ENCODE measurements at regions not wholly inside any gene's neighbourhood (a gene's known extent, or its start where the extent isn't known, plus 50 kb on each side); places are given as distances from the start of the nearest gene placed in this dataset.

DNA sequence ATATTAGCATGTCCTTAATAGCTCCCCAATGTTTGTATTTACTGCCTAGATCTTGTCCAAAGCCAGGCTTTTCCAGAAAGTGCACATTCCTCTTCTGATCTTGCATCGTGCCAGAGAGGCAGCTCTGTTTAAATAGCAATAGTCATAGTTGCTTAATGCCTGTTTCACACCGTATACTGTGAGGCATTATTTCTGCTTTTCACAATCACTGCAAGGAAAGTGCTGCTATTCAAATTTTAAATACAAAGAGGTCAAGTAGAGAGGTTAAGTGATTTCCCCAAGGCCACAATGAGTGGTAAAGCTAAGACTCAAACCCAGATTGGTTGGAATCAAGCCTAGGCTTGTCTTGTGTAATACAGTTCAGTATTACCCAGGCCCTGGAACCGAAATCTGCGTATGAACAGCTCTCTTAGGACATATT lies 153.6 kb downstream of the SNX18 start:
- no peaks in the 10 kb centered on the region for H3K79me2 ChIP-seq (ENCODE audit: insufficient read depth, low read depth, low read length)
- H3K36me3 ChIP-seq (ENCODE audit: insufficient read depth, low read length), result no peaks in the 10 kb centered on the region
- H3K4me1 ChIP-seq (ENCODE audit: insufficient read depth, low read length, poor library complexity, severe bottlenecking), result no peaks in the 10 kb centered on the region
- no peak for TF ChIP-seq EZH2phosphoT487 (IDR thresholded peaks at IDR 0.05; ENCODE audit: borderline replicate concordance, low read depth, low read length)
- TF ChIP-seq, protein P1, sequence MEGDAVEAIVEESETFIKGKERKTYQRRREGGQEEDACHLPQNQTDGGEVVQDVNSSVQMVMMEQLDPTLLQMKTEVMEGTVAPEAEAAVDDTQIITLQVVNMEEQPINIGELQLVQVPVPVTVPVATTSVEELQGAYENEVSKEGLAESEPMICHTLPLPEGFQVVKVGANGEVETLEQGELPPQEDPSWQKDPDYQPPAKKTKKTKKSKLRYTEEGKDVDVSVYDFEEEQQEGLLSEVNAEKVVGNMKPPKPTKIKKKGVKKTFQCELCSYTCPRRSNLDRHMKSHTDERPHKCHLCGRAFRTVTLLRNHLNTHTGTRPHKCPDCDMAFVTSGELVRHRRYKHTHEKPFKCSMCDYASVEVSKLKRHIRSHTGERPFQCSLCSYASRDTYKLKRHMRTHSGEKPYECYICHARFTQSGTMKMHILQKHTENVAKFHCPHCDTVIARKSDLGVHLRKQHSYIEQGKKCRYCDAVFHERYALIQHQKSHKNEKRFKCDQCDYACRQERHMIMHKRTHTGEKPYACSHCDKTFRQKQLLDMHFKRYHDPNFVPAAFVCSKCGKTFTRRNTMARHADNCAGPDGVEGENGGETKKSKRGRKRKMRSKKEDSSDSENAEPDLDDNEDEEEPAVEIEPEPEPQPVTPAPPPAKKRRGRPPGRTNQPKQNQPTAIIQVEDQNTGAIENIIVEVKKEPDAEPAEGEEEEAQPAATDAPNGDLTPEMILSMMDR (conservative IDR thresholded peaks at IDR 0.05; ENCODE audit: low read length), result no peak
- no peak overlapping the region for H3K4me3 ChIP-seq (ENCODE audit: low read depth, low read length, poor library complexity, severe bottlenecking)
- H3K9me2 ChIP-seq (ENCODE audit: insufficient read depth, low read length), result no peaks in the 10 kb centered on the region
- no peak overlapping the region for H2AFZ ChIP-seq (ENCODE audit: low read length)
- H3K9me3 ChIP-seq (ENCODE audit: low read length), result peaks cover 20% of the 10 kb centered on the region
- H4K20me1 ChIP-seq (ENCODE audit: insufficient read depth, low read length), result no peaks in the 10 kb centered on the region
- no peak overlapping the region for H3K4me2 ChIP-seq (ENCODE audit: low read length)
- intact Hi-C loops (cut with micrococcal nuclease; ENCODE audit: unreplicated experiment), result no loop called here
- no peak for DNase-seq (ENCODE audit: low spot score)
- CTCF ChIA-PET (ENCODE audit: unreplicated experiment), result no interaction called here
- POLR2A ChIA-PET, result interaction anchor here (0.8 to 1.6 kb wide), 2 partner anchors 30 to 133 kb away, joined by 3 to 4 read pairs; no protein-coding TSS in a partner anchor
- BruUV-seq (replicated peaks), result no TSS peak
- H3K27ac ChIP-seq (ENCODE audit: low read depth, low read length, poor library complexity, severe bottlenecking), result no peak overlapping the region

DNA sequence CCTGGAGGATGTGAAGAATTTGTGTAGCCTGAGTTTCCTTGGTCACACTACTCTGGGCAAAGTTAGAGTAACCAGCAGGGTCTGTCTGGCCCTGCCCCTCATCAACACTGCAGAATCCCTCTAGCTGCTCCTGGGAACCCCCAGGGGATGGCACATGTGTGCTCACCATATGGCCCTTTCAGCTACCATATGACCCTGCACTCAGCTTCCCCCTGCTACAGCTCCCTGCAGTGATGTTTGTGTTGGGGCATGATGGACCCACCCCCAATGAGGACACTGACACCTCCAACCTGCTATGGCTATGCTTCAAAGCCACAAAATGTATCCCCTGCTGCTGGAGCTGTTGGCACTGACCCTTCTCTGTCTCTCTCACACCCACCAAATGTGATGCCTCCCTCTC lies 152.7 kb downstream of the SNX18 start:
- H3K9me2 ChIP-seq (ENCODE audit: insufficient read depth, low read length), result no peaks in the 10 kb centered on the region
- ChIA-PET POLR2A (interaction anchor here (0.8 to 1.6 kb wide), 3 partner anchors 11 to 132 kb away, joined by 3 to 5 read pairs (median 4); no protein-coding TSS in a partner anchor), CTCF (ENCODE audit: unreplicated experiment) (no interaction called here)
- no peaks in the 10 kb centered on the region for H4K20me1 ChIP-seq (ENCODE audit: insufficient read depth, low read length)
- intact Hi-C loops (cut with micrococcal nuclease; ENCODE audit: unreplicated experiment), result no loop called here
- H3K27ac ChIP-seq (ENCODE audit: low read depth, low read length, poor library complexity, severe bottlenecking), result no peak overlapping the region
- no peak for DNase-seq (ENCODE audit: low spot score)
- TF ChIP-seq EZH2phosphoT487 (IDR thresholded peaks at IDR 0.05; ENCODE audit: borderline replicate concordance, low read depth, low read length), result no peak
- TF ChIP-seq, protein P1 (conservative IDR thresholded peaks at IDR 0.05; ENCODE audit: low read length), result no peak
- no peaks in the 10 kb centered on the region for H3K4me1 ChIP-seq (ENCODE audit: insufficient read depth, low read length, poor library complexity, severe bottlenecking)
- no peaks in the 10 kb centered on the region for H3K79me2 ChIP-seq (ENCODE audit: insufficient read depth, low read depth, low read length)
- H3K36me3 ChIP-seq (ENCODE audit: insufficient read depth, low read length), result no peaks in the 10 kb centered on the region
- H3K9me3 ChIP-seq (ENCODE audit: low read length), result peaks cover 20% of the 10 kb centered on the region
- H3K4me3 ChIP-seq (ENCODE audit: low read depth, low read length, poor library complexity, severe bottlenecking), result no peak overlapping the region
- H3K4me2 ChIP-seq (ENCODE audit: low read length), result no peak overlapping the region
- no TSS peak for BruUV-seq (replicated peaks)
- no peak overlapping the region for H2AFZ ChIP-seq (ENCODE audit: low read length)

DNA sequence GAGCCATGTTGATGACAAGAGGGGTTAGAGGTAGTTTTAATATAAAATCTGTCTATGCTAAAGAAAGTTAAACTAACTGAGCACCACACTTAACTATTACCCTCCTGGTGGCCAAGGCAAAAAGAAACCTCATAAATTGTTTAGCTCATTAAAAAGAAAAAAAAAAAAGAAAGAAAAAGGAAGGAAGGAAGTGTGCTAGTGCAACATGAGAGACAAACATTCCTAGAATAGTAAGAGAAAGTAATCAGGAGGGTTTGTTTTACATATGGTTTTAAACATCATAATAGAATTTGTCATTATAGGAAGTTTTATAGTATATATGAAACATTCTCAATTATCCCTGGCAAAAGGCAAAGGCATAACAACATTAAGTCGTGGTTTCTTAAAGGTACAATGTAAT lies 152.3 kb downstream of the SNX18 start:
- Histone ChIP-seq H3K4me3 (ENCODE audit: low read depth, low read length, poor library complexity, severe bottlenecking) (no peak overlapping the region), H3K9me3 (ENCODE audit: low read length) (peaks cover 20% of the 10 kb centered on the region), H3K4me1 (ENCODE audit: insufficient read depth, low read length, poor library complexity, severe bottlenecking) (no peaks in the 10 kb centered on the region), H3K27ac (ENCODE audit: low read depth, low read length, poor library complexity, severe bottlenecking) (no peak overlapping the region), H3K79me2 (ENCODE audit: insufficient read depth, low read depth, low read length) (no peaks in the 10 kb centered on the region), H3K36me3 (ENCODE audit: insufficient read depth, low read length) (no peaks in the 10 kb centered on the region), H2AFZ (ENCODE audit: low read length) (no peak overlapping the region), H4K20me1 (ENCODE audit: insufficient read depth, low read length) (no peaks in the 10 kb centered on the region), H3K4me2 (ENCODE audit: low read length) (no peak overlapping the region), H3K9me2 (ENCODE audit: insufficient read depth, low read length) (no peaks in the 10 kb centered on the region)
- DNase-seq (ENCODE audit: low spot score), result no peak
- TF ChIP-seq EZH2phosphoT487 (IDR thresholded peaks at IDR 0.05; ENCODE audit: borderline replicate concordance, low read depth, low read length), result no peak
- TF ChIP-seq, protein P1 (conservative IDR thresholded peaks at IDR 0.05; ENCODE audit: low read length), result no peak
- CTCF ChIA-PET (ENCODE audit: unreplicated experiment), result interaction anchor here (0.6 kb wide), 1 partner anchor 191 kb away, joined by 3 read pairs; no protein-coding TSS in a partner anchor
- POLR2A ChIA-PET, result interaction anchor here (0.6 to 0.9 kb wide), 4 partner anchors 10 to 500 kb away, joined by 3 to 5 read pairs (median 4); no protein-coding TSS in a partner anchor
- BruUV-seq (replicated peaks), result no TSS peak
- intact Hi-C loops (cut with micrococcal nuclease; ENCODE audit: unreplicated experiment), result no loop called here
